ENCODE measurements at regions not wholly inside any gene's neighbourhood (a gene's known extent, or its start where the extent isn't known, plus 50 kb on each side); places are given as distances from the start of the nearest gene placed in this dataset.
A peak's percentile ranks its signal among the peaks of the same experiment; 100 is the strongest.

- TF ChIP-seq CTCF (conservative IDR thresholded peaks at IDR 0.05; ENCODE audit: control insufficient read depth, insufficient read depth, low read depth, low read length) = no peak
- no peak overlapping the region for H3K4me3 ChIP-seq (ENCODE audit: control insufficient read depth, low read depth, low read length)
- DNase-seq (ENCODE audit: low read depth) = no peak
Observed at GRCh38 chr4:162954976-162955375, 211.7 kb downstream of the NAF1 start.

- peak; percentile 12 for DNase-seq (ENCODE audit: low read depth)
- H3K4me3 ChIP-seq (ENCODE audit: control insufficient read depth, low read depth, low read length) = no peak overlapping the region
- no peak for TF ChIP-seq CTCF (conservative IDR thresholded peaks at IDR 0.05; ENCODE audit: control insufficient read depth, insufficient read depth, low read depth, low read length)
Observed at GRCh38 chr4:162952232-162952631, 214.5 kb downstream of the NAF1 start.

DNA sequence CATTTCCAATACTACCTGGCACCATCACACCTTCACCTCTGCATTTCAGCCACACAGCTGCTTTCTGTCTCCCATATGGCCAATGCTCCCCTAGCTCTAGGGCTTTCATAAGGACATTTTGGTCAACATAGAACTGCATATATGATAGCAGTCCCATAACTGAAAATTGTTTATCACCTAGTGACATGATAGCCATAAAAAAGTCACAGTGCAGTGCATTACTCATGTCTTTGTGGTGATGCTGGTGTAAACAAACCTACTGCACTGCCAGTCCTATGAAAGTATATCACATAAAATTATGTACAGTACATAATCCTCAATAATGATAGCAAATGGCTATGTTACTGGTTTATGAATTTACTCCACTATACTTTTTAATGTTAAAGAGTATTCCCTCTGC lies 221.0 kb downstream of the NAF1 start:
- no peak for TF ChIP-seq CTCF (conservative IDR thresholded peaks at IDR 0.05; ENCODE audit: control insufficient read depth, insufficient read depth, low read depth, low read length)
- no peak overlapping the region for H3K4me3 ChIP-seq (ENCODE audit: control insufficient read depth, low read depth, low read length)

GRCh38 chr4:162943263-162943662 lies 223.4 kb downstream of the NAF1 start:
- DNase-seq (ENCODE audit: low read depth) = no peak
- no peak overlapping the region for H3K4me3 ChIP-seq (ENCODE audit: control insufficient read depth, low read depth, low read length)
- TF ChIP-seq CTCF (conservative IDR thresholded peaks at IDR 0.05; ENCODE audit: control insufficient read depth, insufficient read depth, low read depth, low read length) = no peak

More for the DNA sequence above, 221.0 kb downstream of the NAF1 start:
- DNase-seq (ENCODE audit: low read depth) = no peak

- no peak for TF ChIP-seq CTCF (conservative IDR thresholded peaks at IDR 0.05; ENCODE audit: control insufficient read depth, insufficient read depth, low read depth, low read length)
- no peak for DNase-seq (ENCODE audit: low read depth)
- no peak overlapping the region for H3K4me3 ChIP-seq (ENCODE audit: control insufficient read depth, low read depth, low read length)
Observed at GRCh38 chr4:162938738-162939485, 227.8 kb downstream of the NAF1 start.

GRCh38 chr4:162935214-162935613 lies 231.5 kb downstream of the NAF1 start:
- DNase-seq (ENCODE audit: low read depth) = no peak
- no peak for TF ChIP-seq CTCF (conservative IDR thresholded peaks at IDR 0.05; ENCODE audit: control insufficient read depth, insufficient read depth, low read depth, low read length)
- no peak overlapping the region for H3K4me3 ChIP-seq (ENCODE audit: control insufficient read depth, low read depth, low read length)
